ENCODE measurements at regions not wholly inside any gene's neighbourhood (a gene's known extent, or its start where the extent isn't known, plus 50 kb on each side); places are given as distances from the start of the nearest gene placed in this dataset.

GRCh38 chr2:125185691-125186270 lies 1160.7 kb downstream of the CNTNAP5 start:
- no peaks in the 10 kb centered on the region for H3K36me3 ChIP-seq
- H3K9me3 ChIP-seq: no peaks in the 10 kb centered on the region
- no peak for DNase-seq (ENCODE audit: low spot score in 2 of 2)
- no peak overlapping the region for H3K4me3 ChIP-seq
- H3K4me1 ChIP-seq: no peaks in the 10 kb centered on the region
- no peaks in the 10 kb centered on the region for H3K27me3 ChIP-seq
- TF ChIP-seq POLR2A (IDR thresholded peaks at IDR 0.05) (no peak), CTCF (IDR thresholded peaks at IDR 0.05) (no peak), POLR2AphosphoS5 (IDR thresholded peaks at IDR 0.05) (no peak)
- H3K27ac ChIP-seq: no peak overlapping the region
- intact Hi-C loops (cut with DNase I; ENCODE audit: low total_unique reads): no loop called here

- no peak for TF ChIP-seq CTCF (IDR thresholded peaks at IDR 0.05)
- no peak for TF ChIP-seq POLR2A (IDR thresholded peaks at IDR 0.05)
- no peak for TF ChIP-seq POLR2AphosphoS5 (IDR thresholded peaks at IDR 0.05)
- intact Hi-C loops (cut with DNase I; ENCODE audit: low total_unique reads): no loop called here
- H3K4me1 ChIP-seq: no peaks in the 10 kb centered on the region
- no peaks in the 10 kb centered on the region for H3K27me3 ChIP-seq
- no peak overlapping the region for H3K4me3 ChIP-seq
- H3K36me3 ChIP-seq: no peaks in the 10 kb centered on the region
- H3K9me3 ChIP-seq: no peaks in the 10 kb centered on the region
- no peak for DNase-seq (ENCODE audit: low spot score in 2 of 2)
- H3K27ac ChIP-seq: no peak overlapping the region
Measured at GRCh38 chr2:125207431-125207830, 1182.3 kb downstream of the CNTNAP5 start.

- Histone ChIP-seq H3K27me3 (no peaks in the 10 kb centered on the region), H3K27ac (no peak overlapping the region), H3K9me3 (peaks cover 0 to 12% of the 10 kb centered on the region in 2 donors), H3K36me3 (no peaks in the 10 kb centered on the region), H3K4me3 (no peak overlapping the region), H3K4me1 (no peaks in the 10 kb centered on the region)
- DNase-seq (ENCODE audit: low spot score in 2 of 2): no peak
- intact Hi-C loops (cut with DNase I; ENCODE audit: low total_unique reads): no loop called here
- TF ChIP-seq POLR2AphosphoS5 (IDR thresholded peaks at IDR 0.05) (no peak), CTCF (IDR thresholded peaks at IDR 0.05) (no peak), POLR2A (IDR thresholded peaks at IDR 0.05) (no peak)
Measured at GRCh38 chr2:125216321-125216720, 1191.2 kb downstream of the CNTNAP5 start.

- H3K9me3 ChIP-seq: peaks cover 4 to 22% of the 10 kb centered on the region in 2 donors
- no peaks in the 10 kb centered on the region for H3K27me3 ChIP-seq
- intact Hi-C loops (cut with DNase I; ENCODE audit: low total_unique reads): no loop called here
- H3K4me1 ChIP-seq: no peaks in the 10 kb centered on the region
- no peak overlapping the region for H3K27ac ChIP-seq
- no peaks in the 10 kb centered on the region for H3K36me3 ChIP-seq
- no peak for DNase-seq (ENCODE audit: low spot score in 2 of 2)
- TF ChIP-seq CTCF (IDR thresholded peaks at IDR 0.05) (no peak), POLR2A (IDR thresholded peaks at IDR 0.05) (no peak), POLR2AphosphoS5 (IDR thresholded peaks at IDR 0.05) (no peak)
- no peak overlapping the region for H3K4me3 ChIP-seq
Measured at GRCh38 chr2:125224188-125224587, 1199.1 kb downstream of the CNTNAP5 start.

- no peaks in the 10 kb centered on the region for H3K27me3 ChIP-seq
- no peaks in the 10 kb centered on the region for H3K4me1 ChIP-seq
- no peak for TF ChIP-seq CTCF (IDR thresholded peaks at IDR 0.05)
- no peak overlapping the region for H3K4me3 ChIP-seq
- intact Hi-C loops (cut with DNase I; ENCODE audit: low total_unique reads): no loop called here
- H3K9me3 ChIP-seq: peaks cover 4 to 22% of the 10 kb centered on the region in 2 donors
- H3K27ac ChIP-seq: no peak overlapping the region
- H3K36me3 ChIP-seq: no peaks in the 10 kb centered on the region
- DNase-seq (ENCODE audit: low spot score in 2 of 2): no peak
Measured at GRCh38 chr2:125224830-125225229, 1199.7 kb downstream of the CNTNAP5 start.
